Hepatocyte (in vitro differentiated cells): ENCODE measurements at regions not wholly inside any gene's neighbourhood (a gene's known extent, or its start where the extent isn't known, plus 50 kb on each side); places are given as distances from the start of the nearest gene placed in this dataset.

Source experiments
- CTCF ChIP-seq: fragments of 200-600 bp; sonication (generic); IDR thresholded peaks from 2 replicates; pipeline ENCODE4 v1.5.1; 2016; ENCODE audit warnings: antibody characterized with exemption, mild to moderate bottlenecking; ENCODE audit not compliant: poor library complexity
- EZH2 ChIP-seq: fragments of 200-600 bp; sonication (generic); IDR thresholded peaks from 2 replicates; pipeline ENCODE4 v1.6.1; 2016; ENCODE audit warnings: antibody characterized with exemption, mild to moderate bottlenecking, borderline replicate concordance
- EZH2phosphoT487 ChIP-seq: fragments of 200-600 bp; sonication (generic); IDR thresholded peaks from one replicate; pipeline ENCODE4 v1.6.1; 2018; ENCODE audit warnings: antibody characterized with exemption, mild to moderate bottlenecking, low read depth, moderate library complexity; ENCODE audit not compliant: unreplicated experiment, severe bottlenecking

- TF ChIP-seq CTCF (no peak), EZH2phosphoT487 (no peak), EZH2 (no peak)
These were observed 703.9 kb upstream of the SEMA6D start for GRCh38 chr15:47013446-47013845.
